Naive thymus-derived CD8-positive, alpha-beta T cell (primary cell): ENCODE measurements at regions not wholly inside any gene's neighbourhood (a gene's known extent, or its start where the extent isn't known, plus 50 kb on each side); places are given as distances from the start of the nearest gene placed in this dataset.

Experiments used
- ATAC-seq, 2 donors: fragments of 150-1000 bp; cut with Tn5 transposase in 1 of 2; sonication (Bioruptor Pico), chemical (Tn5 transposase) in 1 of 2; 1 replicate in 1 of 2; 2 replicates in 1 of 2; pipeline ENCODE4 v1.10.0; 2021; ENCODE audit warnings: mild to moderate bottlenecking in 2 of 2, moderate library complexity in 2 of 2
- POLR2A ChIA-PET: fragments of 350-600 bp; sonication (Branson Sonifier 250); formaldehyde crosslinking; loops from one replicate; lab custom pipeline; 2021; ENCODE audit warnings: antibody characterized with exemption; lab: Charles Lee
- DNase-seq, 10 donors: peaks; one replicate each; pipeline versions ENCODE4 v3.0.0 to v3.0.0-alpha.2; 2020 to 2022
- H3K27ac Mint-ChIP-seq, 10 donors: one replicate each; pipeline ENCODE4 v1.8.0; 2020 to 2022; ENCODE audit warnings: mild to moderate bottlenecking in 10 of 10, mixed read lengths in 10 of 10, moderate library complexity in 4 of 10, inconsistent platforms in 1 of 10
- H3K27me3 Mint-ChIP-seq, 5 donors: one replicate each; pipeline ENCODE4 v1.8.0; 2021 to 2022; ENCODE audit warnings: mixed read lengths in 5 of 5
- H3K36me3 Mint-ChIP-seq, 3 donors: one replicate each; pipeline ENCODE4 v1.8.0; 2020 to 2022; ENCODE audit warnings: mixed read lengths in 3 of 3, mild to moderate bottlenecking in 2 of 3, inconsistent platforms in 1 of 3
- H3K4me1 Mint-ChIP-seq, 4 donors: one replicate each; pipeline ENCODE4 v1.8.0; 2021 to 2022; ENCODE audit warnings: mixed read lengths in 4 of 4
- H3K4me3 Mint-ChIP-seq, 10 donors: one replicate each; pipeline ENCODE4 v1.8.0; 2020 to 2022; ENCODE audit warnings: mild to moderate bottlenecking in 10 of 10, mixed read lengths in 10 of 10, moderate library complexity in 6 of 10, inconsistent platforms in 1 of 10
- H3K9me3 Mint-ChIP-seq, 9 donors: one replicate each; pipeline ENCODE4 v1.8.0; 2020 to 2022; ENCODE audit warnings: mixed read lengths in 9 of 9, mild to moderate bottlenecking in 3 of 9, inconsistent platforms in 1 of 9, moderate library complexity in 1 of 9

GRCh38 chr6:30804333-30804732 lies 60.0 kb upstream of the IER3 start:
- no peaks in the 10 kb centered on the region for H3K27me3 Mint-ChIP-seq
- H3K9me3 Mint-ChIP-seq, result no peaks in the 10 kb centered on the region
- no peak overlapping the region for H3K4me3 Mint-ChIP-seq
- H3K27ac Mint-ChIP-seq, result peak overlapping the region in 5 of 10 donors; percentile 4 to 67 (median 35)
- DNase-seq (no peak), ATAC-seq (no peak)
- POLR2A ChIA-PET, result interaction anchor here (0.7 to 3.3 kb wide), 3 partner anchors 8 to 247 kb away, joined by 3 to 13 read pairs (median 3); partner anchors contain the start of genes DDR1 and PRR3
- no peaks in the 10 kb centered on the region for H3K36me3 Mint-ChIP-seq
- peaks cover 10 to 43% (median 26%) of the 10 kb centered on the region in 4 donors for H3K4me1 Mint-ChIP-seq

- Mint-ChIP-seq H3K27me3 (no peaks in the 10 kb centered on the region), H3K4me3 (no peak overlapping the region), H3K9me3 (no peaks in the 10 kb centered on the region), H3K4me1 (peaks cover 8 to 32% (median 20%) of the 10 kb centered on the region in 4 donors), H3K36me3 (no peaks in the 10 kb centered on the region), H3K27ac (no peak overlapping the region)
- ATAC-seq, result no peak
- DNase-seq, result no peak
- POLR2A ChIA-PET, result interaction anchor here (0.5 to 3.3 kb wide), 6 partner anchors 9 to 75 kb away, joined by 3 to 13 read pairs (median 4); no protein-coding TSS in a partner anchor
Observed at GRCh38 chr6:30802731-30803130, 58.4 kb upstream of the IER3 start.

GRCh38 chr6:30801950-30802349 lies 57.6 kb upstream of the IER3 start:
- H3K4me1 Mint-ChIP-seq, result peaks cover 8 to 28% (median 20%) of the 10 kb centered on the region in 4 donors
- H3K4me3 Mint-ChIP-seq, result peak overlapping the region in 1 of 10 donors; percentile 29
- H3K9me3 Mint-ChIP-seq, result no peaks in the 10 kb centered on the region
- POLR2A ChIA-PET, result interaction anchor here (1.0 to 3.3 kb wide), 4 partner anchors 8 to 17 kb away, joined by 3 to 13 read pairs (median 6); no protein-coding TSS in a partner anchor
- H3K36me3 Mint-ChIP-seq, result no peaks in the 10 kb centered on the region
- no peaks in the 10 kb centered on the region for H3K27me3 Mint-ChIP-seq
- ATAC-seq (no peak), DNase-seq (no peak)
- H3K27ac Mint-ChIP-seq, result no peak overlapping the region

- no peak for DNase-seq
- Mint-ChIP-seq H3K9me3 (no peaks in the 10 kb centered on the region), H3K27me3 (no peaks in the 10 kb centered on the region), H3K4me3 (no peak overlapping the region), H3K36me3 (no peaks in the 10 kb centered on the region), H3K4me1 (peaks cover 8 to 24% (median 21%) of the 10 kb centered on the region in 4 donors), H3K27ac (peak overlapping the region in 1 of 10 donors; percentile 61)
- POLR2A ChIA-PET, result interaction anchor here (0.6 to 1.1 kb wide), 3 partner anchors 19 to 222 kb away, joined by 3 to 4 read pairs (median 3); no protein-coding TSS in a partner anchor
- ATAC-seq, result no peak
Observed at GRCh38 chr6:30800871-30801270, 56.5 kb upstream of the IER3 start.

- Mint-ChIP-seq H3K4me3 (no peak overlapping the region), H3K9me3 (no peaks in the 10 kb centered on the region), H3K27me3 (no peaks in the 10 kb centered on the region), H3K27ac (no peak overlapping the region), H3K36me3 (no peaks in the 10 kb centered on the region), H3K4me1 (peaks cover 5 to 29% (median 21%) of the 10 kb centered on the region in 4 donors)
- ATAC-seq, result no peak
- no peak for DNase-seq
- POLR2A ChIA-PET, result interaction anchor here (1.1 kb wide), 1 partner anchor 7 kb away, joined by 4 read pairs; no protein-coding TSS in a partner anchor
Observed at GRCh38 chr6:30799210-30799609, 54.9 kb upstream of the IER3 start.

- ATAC-seq (no peak), DNase-seq (no peak)
- POLR2A ChIA-PET, result no interaction called here
- no peaks in the 10 kb centered on the region for H3K9me3 Mint-ChIP-seq
- no peaks in the 10 kb centered on the region for H3K27me3 Mint-ChIP-seq
- no peaks in the 10 kb centered on the region for H3K36me3 Mint-ChIP-seq
- H3K4me1 Mint-ChIP-seq, result peaks cover 11 to 34% (median 25%) of the 10 kb centered on the region in 4 donors
- H3K4me3 Mint-ChIP-seq, result no peak overlapping the region
- H3K27ac Mint-ChIP-seq, result peak overlapping the region in 1 of 10 donors; percentile 23
Observed at GRCh38 chr6:30798494-30798893, 54.1 kb upstream of the IER3 start.

GRCh38 chr6:30795549-30796293 lies 51.4 kb upstream of the IER3 start:
- peak overlapping the region in 4 of 10 donors; percentile 12 to 64 (median 30) for H3K4me3 Mint-ChIP-seq
- ATAC-seq (no peak), DNase-seq (no peak)
- no peaks in the 10 kb centered on the region for H3K27me3 Mint-ChIP-seq
- no peaks in the 10 kb centered on the region for H3K9me3 Mint-ChIP-seq
- no peaks in the 10 kb centered on the region for H3K36me3 Mint-ChIP-seq
- POLR2A ChIA-PET, result interaction anchor here (1.2 to 2.5 kb wide), 4 partner anchors 8 to 52 kb away, joined by 4 to 16 read pairs (median 6); partner anchors contain the start of gene IER3
- H3K4me1 Mint-ChIP-seq, result peaks cover 13 to 46% (median 43%) of the 10 kb centered on the region in 4 donors
- peak overlapping the region in 6 of 10 donors; percentile 2 to 93 (median 66) for H3K27ac Mint-ChIP-seq
